ENCODE measurements at regions not wholly inside any gene's neighbourhood (a gene's known extent, or its start where the extent isn't known, plus 50 kb on each side); places are given as distances from the start of the nearest gene placed in this dataset.

- Histone ChIP-seq H3K27ac (replicated peaks) (no peak overlapping the region), H3K4me3 (replicated peaks; ENCODE audit: insufficient read depth, low read length) (no peak overlapping the region), H3K27me3 (ENCODE audit: insufficient read depth, poor library complexity, severe bottlenecking) (no peaks in the 10 kb centered on the region)
- DNase-seq (ENCODE audit: low read depth in 1 of 2, low spot score in 1 of 2): no peak
- TF ChIP-seq SPI1 (IDR thresholded peaks at IDR 0.05; ENCODE audit: borderline replicate concordance, low read depth) (no peak), CTCF (IDR thresholded peaks at IDR 0.05; ENCODE audit: insufficient read depth, low read length) (no peak), POLR2AphosphoS5 (IDR thresholded peaks at IDR 0.05; ENCODE audit: low read depth) (no peak), REST (IDR thresholded peaks at IDR 0.05; ENCODE audit: insufficient replicate concordance, low read depth) (no peak), GABPA (IDR thresholded peaks at IDR 0.05; ENCODE audit: low read depth) (no peak)
These were observed 125.1 kb upstream of the RGMA start for GRCh38 chr15:93214106-93214505.

- TF ChIP-seq GABPA (IDR thresholded peaks at IDR 0.05; ENCODE audit: low read depth) (no peak), CTCF (IDR thresholded peaks at IDR 0.05; ENCODE audit: insufficient read depth, low read length) (no peak), SPI1 (IDR thresholded peaks at IDR 0.05; ENCODE audit: borderline replicate concordance, low read depth) (no peak), REST (IDR thresholded peaks at IDR 0.05; ENCODE audit: insufficient replicate concordance, low read depth) (no peak), POLR2AphosphoS5 (IDR thresholded peaks at IDR 0.05; ENCODE audit: low read depth) (no peak)
- H3K4me3 ChIP-seq (replicated peaks; ENCODE audit: insufficient read depth, low read length): no peak overlapping the region
- no peaks in the 10 kb centered on the region for H3K27me3 ChIP-seq (ENCODE audit: insufficient read depth, poor library complexity, severe bottlenecking)
- no peak for DNase-seq (ENCODE audit: low read depth in 1 of 2, low spot score in 1 of 2)
- H3K27ac ChIP-seq (replicated peaks): no peak overlapping the region
These were observed 124.3 kb upstream of the RGMA start for GRCh38 chr15:93213281-93213680.

GRCh38 chr15:93212578-93212977 lies 123.6 kb upstream of the RGMA start:
- Histone ChIP-seq H3K27ac (replicated peaks) (no peak overlapping the region), H3K4me3 (replicated peaks; ENCODE audit: insufficient read depth, low read length) (no peak overlapping the region), H3K27me3 (ENCODE audit: insufficient read depth, poor library complexity, severe bottlenecking) (no peaks in the 10 kb centered on the region)
- TF ChIP-seq GABPA (IDR thresholded peaks at IDR 0.05; ENCODE audit: low read depth): no peak
- TF ChIP-seq SPI1 (IDR thresholded peaks at IDR 0.05; ENCODE audit: borderline replicate concordance, low read depth): no peak
- no peak for TF ChIP-seq POLR2AphosphoS5 (IDR thresholded peaks at IDR 0.05; ENCODE audit: low read depth)
- TF ChIP-seq REST (IDR thresholded peaks at IDR 0.05; ENCODE audit: insufficient replicate concordance, low read depth): no peak
- no peak for TF ChIP-seq CTCF (IDR thresholded peaks at IDR 0.05; ENCODE audit: insufficient read depth, low read length)
- DNase-seq (ENCODE audit: low read depth in 1 of 2, low spot score in 1 of 2): no peak

All from HL-60 (cell line).